HCT116 (cell line): ENCODE measurements at regions not wholly inside any gene's neighbourhood (a gene's known extent, or its start where the extent isn't known, plus 50 kb on each side); places are given as distances from the start of the nearest gene placed in this dataset.
A peak's percentile ranks its signal among the peaks of the same experiment; 100 is the strongest.

Source experiments
- ATAC-seq: fragments of 200-7000 bp; cut with Tn5 transposase; 2 replicates; pipeline ENCODE4 v1.9.1; 2020; ENCODE audit warnings: mild to moderate bottlenecking, moderate library complexity
- BruUV-seq: library from RNA; stranded (reverse); fragments of 400-500 nt; replicated peaks from 2 replicates; lab custom pipeline; 2021; lab: Mats Ljungman, UMichigan
- CTCF ChIA-PET: fragments of 300-600 bp; sonication (Branson Sonifier 250); formaldehyde crosslinking; loops from one replicate; lab custom pipeline; 2021; ENCODE audit warnings: antibody characterized with exemption; lab: Charles Lee
- POLR2A ChIA-PET: fragments of 300-600, 350-600 bp; sonication (Branson Sonifier 250); formaldehyde crosslinking; loops from one replicate; lab custom pipeline; 2021; ENCODE audit warnings: antibody characterized with exemption; lab: Charles Lee
- RAD21 ChIA-PET, 2 experiments: fragments of 300-600 bp; sonication (Branson Sonifier 250); formaldehyde crosslinking; loops; one replicate each; lab custom pipeline; 2023; ENCODE audit warnings: low total read pairs in 2 of 2; ENCODE audit not compliant: uncharacterized antibody in 2 of 2, unreplicated experiment in 2 of 2, low non-redundant PET in 1 of 2; lab: Charles Lee
- DNase-seq: peaks from one replicate; pipeline ENCODE4 v3.0.0-alpha.2; 2010; ENCODE audit warnings: low read depth, low spot score
- H2AFZ ChIP-seq: fragments of 200-600 bp; shearing (Covaris generic), sonication (generic); 2 replicates; pipeline ENCODE4 v1.6.1; 2017; ENCODE audit warnings: low read depth, mixed run types, mixed read lengths, antibody characterized with exemption, low read length; ENCODE audit not compliant: poor library complexity, severe bottlenecking
- H3K27ac ChIP-seq: 2 replicates; pipeline ENCODE4 v1.5.1; 2012; ENCODE audit warnings: low read depth, low read length
- H3K27me3 ChIP-seq: fragments of 200-600 bp; sonication (generic); 2 replicates; pipeline ENCODE4 v1.6.1; 2016; ENCODE audit warnings: mixed run types, low read length, mixed read lengths; ENCODE audit not compliant: insufficient read depth
- H3K36me3 ChIP-seq, 2 experiments: fragments of 200-500 bp in 1 of 2; fragments of 200-600 bp in 1 of 2; sonication (Bioruptor generic) in 1 of 2; sonication (generic) in 1 of 2; 2 replicates each; pipeline versions ENCODE4 v1.5.1 to v1.6.1; 2014 to 2016; ENCODE audit warnings: low read length in 2 of 2, inconsistent platforms in 1 of 2, mixed read lengths in 1 of 2, mixed run types in 1 of 2; ENCODE audit not compliant: insufficient read depth in 2 of 2, control insufficient read depth in 1 of 2
- H3K4me1 ChIP-seq, 2 experiments: fragments of 200-600 bp in 1 of 2; sonication (generic) in 1 of 2; 2 replicates each; pipeline versions ENCODE4 v1.5.1 to v1.6.1; 2012 to 2017; ENCODE audit warnings: low read length in 2 of 2, inconsistent platforms in 1 of 2, mild to moderate bottlenecking in 1 of 2, mixed read lengths in 1 of 2, mixed run types in 1 of 2, moderate library complexity in 1 of 2; ENCODE audit not compliant: insufficient read depth in 2 of 2, control insufficient read depth in 1 of 2
- H3K4me2 ChIP-seq: fragments of 200-600 bp; sonication (generic); 2 replicates; pipeline ENCODE4 v1.6.1; 2017; ENCODE audit warnings: mixed run types, low read length, mixed read lengths
- H3K4me3 ChIP-seq, 2 experiments: fragments of 200-600 bp in 1 of 2; sonication (generic) in 1 of 2; replicated peaks in 1 of 2; 2 replicates each; pipeline ENCODE4 v1.5.1; 2011 to 2016; ENCODE audit warnings: low read length in 2 of 2, control low read depth in 1 of 2, low read depth in 1 of 2, mild to moderate bottlenecking in 1 of 2, mixed read lengths in 1 of 2, mixed run types in 1 of 2
- H3K79me2 ChIP-seq: fragments of 200-600 bp; sonication (generic); 2 replicates; pipeline ENCODE4 v1.6.1; 2017; ENCODE audit warnings: mild to moderate bottlenecking, mixed run types, low read length, moderate library complexity, mixed read lengths; ENCODE audit not compliant: insufficient read depth
- H3K9ac ChIP-seq: fragments of 200-600 bp; sonication (generic); 2 replicates; pipeline ENCODE4 v1.6.1; 2016; ENCODE audit warnings: low read length, mixed read lengths
- H3K9me2 ChIP-seq: fragments of 200-600 bp; sonication (generic), shearing (Covaris generic); 2 replicates; pipeline ENCODE4 v1.6.1; 2017; ENCODE audit warnings: mixed run types, mild to moderate bottlenecking, moderate library complexity; ENCODE audit not compliant: insufficient read depth
- H3K9me3 ChIP-seq, 2 experiments: fragments of 200-500 bp in 1 of 2; fragments of 200-600 bp in 1 of 2; sonication (Bioruptor generic) in 1 of 2; sonication (generic) in 1 of 2; 2 replicates each; pipeline ENCODE4 v1.6.1; 2014 to 2017; ENCODE audit warnings: low read length in 2 of 2, mixed read lengths in 2 of 2, inconsistent platforms in 1 of 2, low read depth in 1 of 2, mild to moderate bottlenecking in 1 of 2, mixed run types in 1 of 2, moderate library complexity in 1 of 2; ENCODE audit not compliant: control insufficient read depth in 1 of 2, insufficient read depth in 1 of 2
- H4K20me1 ChIP-seq: fragments of 200-600 bp; sonication (generic), shearing (Covaris generic); 2 replicates; pipeline ENCODE4 v1.6.1; 2017; ENCODE audit warnings: mixed run types, mild to moderate bottlenecking, moderate library complexity; ENCODE audit not compliant: insufficient read depth
- CTCF ChIP-seq, 3 experiments: fragments of 200-600 bp in 1 of 3; sonication (generic) in 1 of 3; IDR thresholded peaks in 2 of 3; conservative IDR thresholded peaks in 1 of 3; 2 replicates each; pipeline ENCODE4 v1.5.1; 2012 to 2017; ENCODE audit warnings: low read depth in 2 of 3, low read length in 2 of 3, antibody characterized with exemption in 1 of 3, borderline replicate concordance in 1 of 3, control low read depth in 1 of 3, mild to moderate bottlenecking in 1 of 3, mixed read lengths in 1 of 3, mixed run types in 1 of 3, moderate library complexity in 1 of 3; ENCODE audit not compliant: insufficient read depth in 1 of 3
- ELF1 ChIP-seq: IDR thresholded peaks from 2 replicates; pipeline ENCODE4 v1.6.1; 2012; ENCODE audit warnings: low read depth, borderline replicate concordance
- MAX ChIP-seq: IDR thresholded peaks from 2 replicates; pipeline ENCODE4 v1.6.1; 2012
- RAD21 ChIP-seq: IDR thresholded peaks from 2 replicates; pipeline ENCODE4 v1.6.1; 2012; ENCODE audit warnings: low read depth, mild to moderate bottlenecking
- REST ChIP-seq: IDR thresholded peaks from 2 replicates; pipeline ENCODE4 v1.6.1; 2012; ENCODE audit warnings: low read depth
- TCF7L2 ChIP-seq: IDR thresholded peaks from 2 replicates; pipeline ENCODE4 v1.7.0; 2011; ENCODE audit warnings: borderline replicate concordance, inconsistent platforms; ENCODE audit not compliant: insufficient read depth, insufficient read length; ENCODE audit errors: extremely low read depth
- intact Hi-C: fragments of 100-400 bp; cut with micrococcal nuclease; formaldehyde crosslinking; loops from 2 replicates; pipeline ENCODE4 v1.10.0; 2022

GRCh38 chr5:65076251-65076869, 307.6 kb downstream of the CWC27 start:
- DNase-seq (peak; percentile 57), ATAC-seq (peak; percentile 97)
- ChIA-PET POLR2A (no interaction called here), RAD21 (interaction anchor here in 1 of 2 experiments (0.7 kb wide), 1 partner anchor 338 kb away, joined by 3 read pairs; no protein-coding TSS in a partner anchor), CTCF (no interaction called here)
- TF ChIP-seq MAX (no peak), RAD21 (peak; percentile 50), TCF7L2 (peak; percentile 76), CTCF (IDR thresholded peaks at IDR 0.05 in 2 of 3, conservative IDR thresholded peaks at IDR 0.05 in 1 of 3; ENCODE audit: borderline replicate concordance in 1 of 3, insufficient read depth in 1 of 3, low read depth in 2 of 3, low read length in 2 of 3) (peak in 2 of 3 experiments; percentile 49 to 54; a peak in 4 of 6 replicates)
- H3K9me3 ChIP-seq: no peaks in the 10 kb centered on the region
- H4K20me1 ChIP-seq: no peaks in the 10 kb centered on the region
- H3K79me2 ChIP-seq: no peaks in the 10 kb centered on the region
- no peak overlapping the region for H3K9ac ChIP-seq
- no peak overlapping the region for H3K27ac ChIP-seq
- BruUV-seq: no TSS peak
- H3K4me1 ChIP-seq: peaks cover 3 to 4% of the 10 kb centered on the region in 2 experiments; a peak in 2 of 4 replicates
- H3K36me3 ChIP-seq: no peaks in the 10 kb centered on the region
- H2AFZ ChIP-seq: no peak overlapping the region
- no peak overlapping the region for H3K4me3 ChIP-seq
- H3K4me2 ChIP-seq: no peak overlapping the region; the same call in 1 of the 2 replicates
- H3K27me3 ChIP-seq: 0 out of 2 replicates have a peak, but pooled peaks cover 3% of the 10 kb centered on the region
- intact Hi-C loops: loop anchor here (10.0 kb wide), 1 partner anchor 408 kb away; the partner anchor contains the start of gene ADAMTS6
- H3K9me2 ChIP-seq: no peaks in the 10 kb centered on the region

- TF ChIP-seq ELF1: no peak
- no peak for TF ChIP-seq CTCF (IDR thresholded peaks at IDR 0.05 in 2 of 3, conservative IDR thresholded peaks at IDR 0.05 in 1 of 3; ENCODE audit: borderline replicate concordance in 1 of 3, insufficient read depth in 1 of 3, low read depth in 2 of 3, low read length in 2 of 3)
- no peak for TF ChIP-seq REST
- ATAC-seq (no peak), DNase-seq (no peak)
- no peak overlapping the region for H3K4me2 ChIP-seq
- no TSS peak for BruUV-seq
- no peak overlapping the region for H2AFZ ChIP-seq
- H3K9me2 ChIP-seq: no peaks in the 10 kb centered on the region
- no peak overlapping the region for H3K27ac ChIP-seq
- H3K4me3 ChIP-seq: no peak overlapping the region
- no peaks in the 10 kb centered on the region for H3K36me3 ChIP-seq
- ChIA-PET CTCF (no interaction called here), POLR2A (no interaction called here), RAD21 (no interaction called here)
- peaks cover 3 to 4% of the 10 kb centered on the region in 2 experiments; a peak in 2 of 4 replicates for H3K4me1 ChIP-seq
- H4K20me1 ChIP-seq: no peaks in the 10 kb centered on the region
- intact Hi-C loops: loop anchor here (10.0 kb wide), 1 partner anchor 407 kb away; the partner anchor contains the start of gene ADAMTS6
- H3K27me3 ChIP-seq: 0 out of 2 replicates have a peak, but pooled peaks cover 3% of the 10 kb centered on the region
- no peaks in the 10 kb centered on the region for H3K9me3 ChIP-seq
- no peaks in the 10 kb centered on the region for H3K79me2 ChIP-seq
- no peak overlapping the region for H3K9ac ChIP-seq
Measured at GRCh38 chr5:65077653-65078052, 308.9 kb downstream of the CWC27 start.
